IMR-90 (cell line): ENCODE measurements at regions not wholly inside any gene's neighbourhood (a gene's known extent, or its start where the extent isn't known, plus 50 kb on each side); places are given as distances from the start of the nearest gene placed in this dataset.

ENCODE experiments used
- ATAC-seq: fragments of 200-7000 bp; cut with Tn5 transposase; 2 replicates; pipeline ENCODE4 v1.9.1; 2020; ENCODE audit warnings: low read depth, mild to moderate bottlenecking, moderate library complexity
- BruUV-seq: library from RNA; stranded (reverse); fragments of 400-500 nt; replicated peaks from 2 replicates; lab custom pipeline; 2021; lab: Mats Ljungman, UMichigan
- CTCF ChIA-PET: fragments of 300-600 bp; formaldehyde crosslinking; extraction: SDS; loops from one replicate; lab custom pipeline; 2021; ENCODE audit warnings: antibody characterized with exemption; lab: Yijun Ruan, JAX
- POLR2A ChIA-PET: fragments of 300-600 bp; sonication (Branson Sonifier 250); formaldehyde crosslinking; loops from one replicate; lab custom pipeline; 2022; ENCODE audit warnings: antibody characterized with exemption; ENCODE audit not compliant: unreplicated experiment; lab: Charles Lee
- DNase-seq: peaks from one replicate; pipeline ENCODE4 v3.0.0; 2013
- H2AFZ ChIP-seq: replicated peaks from 2 replicates; pipeline ENCODE3; 2013; ENCODE audit warnings: low read length, mild to moderate bottlenecking; ENCODE audit not compliant: poor library complexity
- H2AK5ac ChIP-seq: 2 replicates; pipeline ENCODE4 v1.6.1; 2013; ENCODE audit warnings: low read depth, low read length, inconsistent platforms
- H2AK9ac ChIP-seq: replicated peaks from 2 replicates; pipeline ENCODE3; 2013; ENCODE audit warnings: mild to moderate bottlenecking, low read depth, low read length, moderate library complexity; ENCODE audit not compliant: poor library complexity
- H2BK120ac ChIP-seq: 2 replicates; pipeline ENCODE4 v1.6.1; 2013; ENCODE audit warnings: low read depth, low read length, inconsistent platforms
- H2BK15ac ChIP-seq: 3 replicates; pipeline ENCODE4 v1.6.1; 2013; ENCODE audit warnings: low read depth, low read length, inconsistent platforms
- H2BK20ac ChIP-seq: 2 replicates; pipeline ENCODE4 v1.6.1; 2013; ENCODE audit warnings: low read depth, mild to moderate bottlenecking, inconsistent platforms, low read length, moderate library complexity
- H2BK5ac ChIP-seq: 2 replicates; pipeline ENCODE4 v1.6.1; 2013; ENCODE audit warnings: mild to moderate bottlenecking, low read depth, low read length, inconsistent platforms; ENCODE audit not compliant: poor library complexity, severe bottlenecking
- H3K14ac ChIP-seq: replicated peaks from 2 replicates; pipeline ENCODE4 v1.6.1; 2013; ENCODE audit warnings: low read depth, low read length, inconsistent platforms
- H3K18ac ChIP-seq: 2 replicates; pipeline ENCODE4 v1.6.1; 2013; ENCODE audit warnings: low read depth, low read length, control low read depth
- H3K23ac ChIP-seq: 2 replicates; pipeline ENCODE4 v1.6.1; 2013; ENCODE audit warnings: low read depth, low read length, inconsistent platforms
- H3K27ac ChIP-seq: 2 replicates; pipeline ENCODE4 v1.5.1; 2013; ENCODE audit warnings: mild to moderate bottlenecking, control low read depth, low read length; ENCODE audit not compliant: insufficient read depth
- H3K27me3 ChIP-seq: 2 replicates; pipeline ENCODE4 v1.6.1; 2013; ENCODE audit warnings: low read length; ENCODE audit not compliant: control insufficient read depth, insufficient read depth
- H3K36me3 ChIP-seq: 2 replicates; pipeline ENCODE4 v1.6.1; 2013; ENCODE audit warnings: low read length, mixed read lengths; ENCODE audit not compliant: control insufficient read depth, insufficient read depth
- H3K4ac ChIP-seq: 2 replicates; pipeline ENCODE4 v1.6.1; 2013; ENCODE audit warnings: low read depth, low read length, inconsistent platforms
- H3K4me1 ChIP-seq: 2 replicates; pipeline ENCODE4 v1.6.1; 2013; ENCODE audit warnings: low read length, mixed read lengths; ENCODE audit not compliant: control insufficient read depth, insufficient read depth
- H3K4me2 ChIP-seq: 2 replicates; pipeline ENCODE4 v1.6.1; 2013; ENCODE audit warnings: low read depth, mild to moderate bottlenecking, control low read depth, low read length, moderate library complexity
- H3K4me3 ChIP-seq: 2 replicates; pipeline ENCODE4 v1.5.1; 2013; ENCODE audit warnings: low read depth, mild to moderate bottlenecking, control low read depth, low read length, moderate library complexity; ENCODE audit not compliant: insufficient read depth
- H3K56ac ChIP-seq: 2 replicates; pipeline ENCODE4 v1.6.1; 2013; ENCODE audit warnings: low read length, inconsistent platforms; ENCODE audit not compliant: insufficient read depth; ENCODE audit errors: extremely low read depth
- H3K79me1 ChIP-seq, 2 experiments: 2 replicates each; pipeline ENCODE4 v1.6.1; 2013; ENCODE audit warnings: low read length in 2 of 2, inconsistent platforms in 1 of 2, low read depth in 1 of 2
- H3K9ac ChIP-seq: 2 replicates; pipeline ENCODE4 v1.6.1; 2013; ENCODE audit warnings: low read depth, low read length, control low read depth
- H3K9me1 ChIP-seq: 2 replicates; pipeline ENCODE4 v1.6.1; 2013; ENCODE audit warnings: low read length, inconsistent platforms; ENCODE audit not compliant: insufficient read depth
- H3K9me3 ChIP-seq: 2 replicates; pipeline ENCODE4 v1.6.1; 2013; ENCODE audit warnings: low read length; ENCODE audit not compliant: control insufficient read depth, insufficient read depth
- H4K20me1 ChIP-seq: 2 replicates; pipeline ENCODE4 v1.6.1; 2013; ENCODE audit warnings: low read length, inconsistent platforms; ENCODE audit not compliant: insufficient read depth
- H4K5ac ChIP-seq: 2 replicates; pipeline ENCODE4 v1.6.1; 2013; ENCODE audit warnings: mild to moderate bottlenecking, low read depth, low read length, control low read depth
- H4K8ac ChIP-seq, 2 experiments: 2 replicates each; pipeline ENCODE4 v1.6.1; 2013; ENCODE audit warnings: low read depth in 2 of 2, low read length in 2 of 2, control low read depth in 1 of 2, inconsistent platforms in 1 of 2
- H4K91ac ChIP-seq: 2 replicates; pipeline ENCODE4 v1.6.1; 2013; ENCODE audit warnings: low read depth, low read length, inconsistent platforms; ENCODE audit not compliant: insufficient read depth
- CHD1 ChIP-seq: IDR thresholded peaks from 2 replicates; pipeline ENCODE4 v1.6.1; 2012; ENCODE audit warnings: low read depth, low read length, improper control_type of control experiment
- WGBS, 2 experiments: methylation state at CpG; one replicate each; pipeline versions ENCODE4 v1.1.5 to v1.1.7; 2013; ENCODE audit warnings: missing lambda C conversion rate in 2 of 2; ENCODE audit not compliant: insufficient read length in 1 of 2; ENCODE audit errors: extremely low coverage in 2 of 2; 5-methylcytosine and 5-hydroxymethylcytosine counted together
- dilution Hi-C: fragments of 300-500 bp; cut with HindIII; formaldehyde crosslinking; loops from one replicate; pipeline ENCODE4 v1.14.3; 2018; ENCODE audit warnings: low sequenced_read_pairs; ENCODE audit not compliant: unreplicated experiment
- in situ Hi-C: fragments of 300-500 bp; cut with MboI; formaldehyde crosslinking; loops from 3 replicates; pipeline ENCODE4 v1.14.3; 2019; ENCODE audit warnings: low sequenced_read_pairs, inconsistent platforms, mixed read lengths
- intact Hi-C: fragments of 100-400 bp; cut with micrococcal nuclease; formaldehyde crosslinking; loops from 2 replicates; pipeline ENCODE4 v1.10.0; 2022

DNA sequence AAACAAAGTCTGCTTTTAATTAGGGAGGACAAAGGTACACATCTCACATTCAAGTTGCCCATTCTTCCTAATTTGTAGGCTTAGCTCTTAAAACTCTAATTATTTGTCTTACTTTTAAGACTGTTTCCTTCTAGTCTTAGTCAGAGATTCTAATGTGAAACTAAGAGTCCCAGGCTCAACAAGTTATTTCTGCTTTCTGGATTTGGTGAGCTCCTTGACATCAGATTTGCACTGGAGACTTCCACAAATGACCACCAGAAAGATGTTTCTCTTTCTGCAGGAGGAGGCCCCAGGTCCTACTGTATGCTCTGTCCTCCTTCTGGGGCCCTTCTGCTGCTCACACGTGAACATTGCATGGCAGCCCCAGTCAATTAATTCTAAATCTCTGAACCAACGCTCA is 194.2 kb upstream of the JUN start:
- Histone ChIP-seq H3K27me3 (no peaks in the 10 kb centered on the region; the same call in 1 of the 2 replicates), H4K91ac (no peak overlapping the region), H3K36me3 (no peaks in the 10 kb centered on the region), H3K4me2 (no peak overlapping the region), H3K23ac (no peak overlapping the region), H2BK120ac (no peak overlapping the region), H3K79me1 (no peaks in the 10 kb centered on the region), H3K4ac (no peak overlapping the region), H3K56ac (no peak overlapping the region), H3K9ac (no peak overlapping the region), H3K9me1 (no peaks in the 10 kb centered on the region), H2AK9ac (peak overlapping the region; percentile 46), H3K27ac (no peak overlapping the region), H2BK5ac (no peak overlapping the region), H3K4me1 (peaks cover 6% of the 10 kb centered on the region; the same call in 1 of the 2 replicates), H4K20me1 (no peaks in the 10 kb centered on the region), H3K14ac (no peak overlapping the region), H2AFZ (no peak overlapping the region), H3K9me3 (no peaks in the 10 kb centered on the region), H2BK20ac (no peak overlapping the region), H3K4me3 (no peak overlapping the region), H4K5ac (no peak overlapping the region), H4K8ac (no peak overlapping the region), H2AK5ac (no peak overlapping the region), H2BK15ac (no peak overlapping the region), H3K18ac (no peak overlapping the region)
- WGBS, 2 experiments = 100% methylated on average over 1 of the region's 2 CpGs; no CpG with 5 or more reads in 1 of the 2 experiments
- no peak for TF ChIP-seq CHD1
- no TSS peak for BruUV-seq
- in situ Hi-C loops = no loop called here
- intact Hi-C loops = no loop called here
- CTCF ChIA-PET = interaction anchor here (1.2 kb wide), 1 partner anchor 8 kb away, joined by 4 read pairs; no protein-coding TSS in a partner anchor
- dilution Hi-C loops = no loop called here
- DNase-seq (no peak), ATAC-seq (no peak)
- POLR2A ChIA-PET = no interaction called here
